ENCODE measurements at regions not wholly inside any gene's neighbourhood (a gene's known extent, or its start where the extent isn't known, plus 50 kb on each side); places are given as distances from the start of the nearest gene placed in this dataset.
A peak's percentile ranks its signal among the peaks of the same experiment; 100 is the strongest.
"Not testable (repeated sequence)": the region's sequence is repeated elsewhere in the genome, so short reads cannot be mapped to it uniquely, and the experiment has no call there.

GRCh38 chr9:79089851-79090250 is 481.9 kb upstream of the TLE4 start:
- not testable (repeated sequence) for DNase-seq (ENCODE audit: low spot score)

GRCh38 chr9:79103257-79103656 is 468.5 kb upstream of the TLE4 start:
- DNase-seq (ENCODE audit: low spot score): not testable (repeated sequence)

GRCh38 chr9:79104216-79104615 is 467.5 kb upstream of the TLE4 start:
- DNase-seq (ENCODE audit: low spot score): no peak

GRCh38 chr9:79104951-79105350 is 466.8 kb upstream of the TLE4 start:
- no peak for DNase-seq (ENCODE audit: low spot score)

- DNase-seq (ENCODE audit: low spot score): no peak
Measured at GRCh38 chr9:79107911-79108676, 463.7 kb upstream of the TLE4 start.

GRCh38 chr9:79111653-79112052 is 460.1 kb upstream of the TLE4 start:
- no peak for DNase-seq (ENCODE audit: low spot score)

GRCh38 chr9:79115176-79115575 is 456.6 kb upstream of the TLE4 start:
- no peak for DNase-seq (ENCODE audit: low spot score)

- DNase-seq (ENCODE audit: low spot score): no peak
Measured at GRCh38 chr9:79116041-79116440, 455.7 kb upstream of the TLE4 start.

GRCh38 chr9:79116709-79117108 is 455.1 kb upstream of the TLE4 start:
- no peak for DNase-seq (ENCODE audit: low spot score)

- no peak for DNase-seq (ENCODE audit: low spot score)
Measured at GRCh38 chr9:79120533-79120932, 451.2 kb upstream of the TLE4 start.

- DNase-seq (ENCODE audit: low spot score): no peak
Measured at GRCh38 chr9:79120941-79121340, 450.8 kb upstream of the TLE4 start.

- DNase-seq (ENCODE audit: low spot score): no peak
Measured at GRCh38 chr9:79123415-79123814, 448.4 kb upstream of the TLE4 start.

GRCh38 chr9:79127661-79128060 is 444.1 kb upstream of the TLE4 start:
- DNase-seq (ENCODE audit: low spot score): no peak

- peak; percentile 46 for DNase-seq (ENCODE audit: low spot score)
Measured at GRCh38 chr9:79129865-79130480, 441.8 kb upstream of the TLE4 start.

GRCh38 chr9:79131246-79131774 is 440.5 kb upstream of the TLE4 start:
- DNase-seq (ENCODE audit: low spot score): no peak

- DNase-seq (ENCODE audit: low spot score): no peak
Measured at GRCh38 chr9:79131824-79132377, 439.9 kb upstream of the TLE4 start.

- DNase-seq (ENCODE audit: low spot score): peak; percentile 26
Measured at GRCh38 chr9:79134654-79135053, 437.1 kb upstream of the TLE4 start.

- no peak for DNase-seq (ENCODE audit: low spot score)
Measured at GRCh38 chr9:79135681-79136415, 435.9 kb upstream of the TLE4 start.

GRCh38 chr9:79140751-79141150 is 431.0 kb upstream of the TLE4 start:
- DNase-seq (ENCODE audit: low spot score): no peak

GRCh38 chr9:79143211-79143610 is 428.6 kb upstream of the TLE4 start:
- no peak for DNase-seq (ENCODE audit: low spot score)

- no peak for DNase-seq (ENCODE audit: low spot score)
Measured at GRCh38 chr9:79145442-79145841, 426.3 kb upstream of the TLE4 start.

- DNase-seq (ENCODE audit: low spot score): no peak
Measured at GRCh38 chr9:79149585-79149984, 422.2 kb upstream of the TLE4 start.

GRCh38 chr9:79151791-79152190 is 420.0 kb upstream of the TLE4 start:
- DNase-seq (ENCODE audit: low spot score): no peak
